ENCODE measurements at regions not wholly inside any gene's neighbourhood (a gene's known extent, or its start where the extent isn't known, plus 50 kb on each side); places are given as distances from the start of the nearest gene placed in this dataset.

GRCh38 chr1:88204111-88204510 is 480.0 kb upstream of the PKN2 start:
- Mint-ChIP-seq H3K27me3 (ENCODE audit: insufficient read depth) (peaks cover 4% of the 10 kb centered on the region), H3K4me1 (ENCODE audit: low read depth) (no peaks in the 10 kb centered on the region), H3K9me3 (no peaks in the 10 kb centered on the region), H3K36me3 (ENCODE audit: low read depth) (no peaks in the 10 kb centered on the region), H3K4me3 (no peak overlapping the region), H3K27ac (no peak overlapping the region)
- no peak for DNase-seq (ENCODE audit: low spot score)
- intact Hi-C loops (cut with micrococcal nuclease) = no loop called here

GRCh38 chr1:88204612-88205167 is 479.4 kb upstream of the PKN2 start:
- DNase-seq (ENCODE audit: low spot score) = no peak
- H3K4me1 Mint-ChIP-seq (ENCODE audit: low read depth) = no peaks in the 10 kb centered on the region
- intact Hi-C loops (cut with micrococcal nuclease) = no loop called here
- no peak overlapping the region for H3K4me3 Mint-ChIP-seq
- no peaks in the 10 kb centered on the region for H3K9me3 Mint-ChIP-seq
- H3K36me3 Mint-ChIP-seq (ENCODE audit: low read depth) = no peaks in the 10 kb centered on the region
- no peak overlapping the region for H3K27ac Mint-ChIP-seq
- H3K27me3 Mint-ChIP-seq (ENCODE audit: insufficient read depth) = peaks cover 4% of the 10 kb centered on the region

GRCh38 chr1:88208389-88208788 is 475.7 kb upstream of the PKN2 start:
- intact Hi-C loops (cut with micrococcal nuclease) = no loop called here
- H3K27ac Mint-ChIP-seq = no peak overlapping the region

GRCh38 chr1:88210103-88210787 is 473.8 kb upstream of the PKN2 start:
- intact Hi-C loops (cut with micrococcal nuclease) = no loop called here
- no peak overlapping the region for H3K4me3 Mint-ChIP-seq
- H3K9me3 Mint-ChIP-seq = no peaks in the 10 kb centered on the region
- no peak overlapping the region for H3K27ac Mint-ChIP-seq
- no peaks in the 10 kb centered on the region for H3K36me3 Mint-ChIP-seq (ENCODE audit: low read depth)
- peaks cover 10% of the 10 kb centered on the region for H3K4me1 Mint-ChIP-seq (ENCODE audit: low read depth)
- DNase-seq (ENCODE audit: low spot score) = no peak
- H3K27me3 Mint-ChIP-seq (ENCODE audit: insufficient read depth) = no peaks in the 10 kb centered on the region

More at GRCh38 chr1:88208389-88208788, 475.7 kb upstream of the PKN2 start:
- H3K4me1 Mint-ChIP-seq (ENCODE audit: low read depth) = peaks cover 10% of the 10 kb centered on the region
- no peaks in the 10 kb centered on the region for H3K9me3 Mint-ChIP-seq
- no peaks in the 10 kb centered on the region for H3K36me3 Mint-ChIP-seq (ENCODE audit: low read depth)
- no peak overlapping the region for H3K4me3 Mint-ChIP-seq
- DNase-seq (ENCODE audit: low spot score) = no peak
- H3K27me3 Mint-ChIP-seq (ENCODE audit: insufficient read depth) = no peaks in the 10 kb centered on the region

GRCh38 chr1:88216441-88216840 is 467.6 kb upstream of the PKN2 start:
- Mint-ChIP-seq H3K36me3 (ENCODE audit: low read depth) (no peaks in the 10 kb centered on the region), H3K4me1 (ENCODE audit: low read depth) (no peaks in the 10 kb centered on the region), H3K27me3 (ENCODE audit: insufficient read depth) (no peaks in the 10 kb centered on the region), H3K27ac (no peak overlapping the region), H3K9me3 (no peaks in the 10 kb centered on the region), H3K4me3 (no peak overlapping the region)
- intact Hi-C loops (cut with micrococcal nuclease) = no loop called here
- DNase-seq (ENCODE audit: low spot score) = no peak

GRCh38 chr1:88217386-88217785 is 466.7 kb upstream of the PKN2 start:
- no peak overlapping the region for H3K27ac Mint-ChIP-seq

GRCh38 chr1:88219521-88219920 is 464.6 kb upstream of the PKN2 start:
- no peaks in the 10 kb centered on the region for H3K27me3 Mint-ChIP-seq (ENCODE audit: insufficient read depth)
- no peaks in the 10 kb centered on the region for H3K4me1 Mint-ChIP-seq (ENCODE audit: low read depth)
- DNase-seq (ENCODE audit: low spot score) = no peak
- intact Hi-C loops (cut with micrococcal nuclease) = no loop called here
- H3K27ac Mint-ChIP-seq = no peak overlapping the region
- no peaks in the 10 kb centered on the region for H3K9me3 Mint-ChIP-seq
- H3K36me3 Mint-ChIP-seq (ENCODE audit: low read depth) = no peaks in the 10 kb centered on the region
- no peak overlapping the region for H3K4me3 Mint-ChIP-seq

More at GRCh38 chr1:88217386-88217785, 466.7 kb upstream of the PKN2 start:
- no peak overlapping the region for H3K4me3 Mint-ChIP-seq
- intact Hi-C loops (cut with micrococcal nuclease) = no loop called here
- H3K27me3 Mint-ChIP-seq (ENCODE audit: insufficient read depth) = no peaks in the 10 kb centered on the region
- no peak for DNase-seq (ENCODE audit: low spot score)
- no peaks in the 10 kb centered on the region for H3K36me3 Mint-ChIP-seq (ENCODE audit: low read depth)
- H3K9me3 Mint-ChIP-seq = no peaks in the 10 kb centered on the region
- no peaks in the 10 kb centered on the region for H3K4me1 Mint-ChIP-seq (ENCODE audit: low read depth)

GRCh38 chr1:88221411-88221810 is 462.7 kb upstream of the PKN2 start:
- Mint-ChIP-seq H3K9me3 (no peaks in the 10 kb centered on the region), H3K36me3 (ENCODE audit: low read depth) (no peaks in the 10 kb centered on the region), H3K4me1 (ENCODE audit: low read depth) (no peaks in the 10 kb centered on the region), H3K4me3 (no peak overlapping the region), H3K27ac (no peak overlapping the region), H3K27me3 (ENCODE audit: insufficient read depth) (no peaks in the 10 kb centered on the region)
- no peak for DNase-seq (ENCODE audit: low spot score)
- intact Hi-C loops (cut with micrococcal nuclease) = no loop called here

- Mint-ChIP-seq H3K27ac (no peak overlapping the region), H3K4me3 (no peak overlapping the region), H3K9me3 (no peaks in the 10 kb centered on the region), H3K4me1 (ENCODE audit: low read depth) (no peaks in the 10 kb centered on the region), H3K27me3 (ENCODE audit: insufficient read depth) (no peaks in the 10 kb centered on the region), H3K36me3 (ENCODE audit: low read depth) (no peaks in the 10 kb centered on the region)
- DNase-seq (ENCODE audit: low spot score) = no peak
- intact Hi-C loops (cut with micrococcal nuclease) = no loop called here
Measured at GRCh38 chr1:88224906-88225305, 459.2 kb upstream of the PKN2 start.

GRCh38 chr1:88228114-88228513 is 456.0 kb upstream of the PKN2 start:
- DNase-seq (ENCODE audit: low spot score) = no peak
- H3K27me3 Mint-ChIP-seq (ENCODE audit: insufficient read depth) = no peaks in the 10 kb centered on the region
- H3K4me3 Mint-ChIP-seq = no peak overlapping the region
- H3K27ac Mint-ChIP-seq = no peak overlapping the region
- H3K9me3 Mint-ChIP-seq = no peaks in the 10 kb centered on the region
- intact Hi-C loops (cut with micrococcal nuclease) = no loop called here
- no peaks in the 10 kb centered on the region for H3K36me3 Mint-ChIP-seq (ENCODE audit: low read depth)
- H3K4me1 Mint-ChIP-seq (ENCODE audit: low read depth) = no peaks in the 10 kb centered on the region

- H3K27ac Mint-ChIP-seq = no peak overlapping the region
- intact Hi-C loops (cut with micrococcal nuclease) = no loop called here
- no peaks in the 10 kb centered on the region for H3K36me3 Mint-ChIP-seq (ENCODE audit: low read depth)
- DNase-seq (ENCODE audit: low spot score) = no peak
- H3K4me1 Mint-ChIP-seq (ENCODE audit: low read depth) = no peaks in the 10 kb centered on the region
- no peaks in the 10 kb centered on the region for H3K27me3 Mint-ChIP-seq (ENCODE audit: insufficient read depth)
- H3K9me3 Mint-ChIP-seq = no peaks in the 10 kb centered on the region
- no peak overlapping the region for H3K4me3 Mint-ChIP-seq
Measured at GRCh38 chr1:88230126-88230525, 453.9 kb upstream of the PKN2 start.

GRCh38 chr1:88237058-88237457 is 447.0 kb upstream of the PKN2 start:
- Mint-ChIP-seq H3K36me3 (ENCODE audit: low read depth) (no peaks in the 10 kb centered on the region), H3K4me1 (ENCODE audit: low read depth) (no peaks in the 10 kb centered on the region), H3K9me3 (peaks cover 4% of the 10 kb centered on the region), H3K27me3 (ENCODE audit: insufficient read depth) (peaks cover 2% of the 10 kb centered on the region), H3K27ac (no peak overlapping the region), H3K4me3 (no peak overlapping the region)
- DNase-seq (ENCODE audit: low spot score) = no peak
- intact Hi-C loops (cut with micrococcal nuclease) = no loop called here

GRCh38 chr1:88239205-88239604 is 444.9 kb upstream of the PKN2 start:
- H3K4me1 Mint-ChIP-seq (ENCODE audit: low read depth) = no peaks in the 10 kb centered on the region
- peaks cover 4% of the 10 kb centered on the region for H3K9me3 Mint-ChIP-seq
- H3K4me3 Mint-ChIP-seq = no peak overlapping the region
- intact Hi-C loops (cut with micrococcal nuclease) = no loop called here
- H3K27me3 Mint-ChIP-seq (ENCODE audit: insufficient read depth) = peaks cover 2% of the 10 kb centered on the region
- DNase-seq (ENCODE audit: low spot score) = no peak
- H3K36me3 Mint-ChIP-seq (ENCODE audit: low read depth) = no peaks in the 10 kb centered on the region
- H3K27ac Mint-ChIP-seq = no peak overlapping the region

GRCh38 chr1:88247666-88248065 is 436.4 kb upstream of the PKN2 start:
- no peak overlapping the region for H3K4me3 Mint-ChIP-seq
- DNase-seq (ENCODE audit: low spot score) = no peak
- H3K9me3 Mint-ChIP-seq = no peaks in the 10 kb centered on the region
- no peak overlapping the region for H3K27ac Mint-ChIP-seq
- no peaks in the 10 kb centered on the region for H3K27me3 Mint-ChIP-seq (ENCODE audit: insufficient read depth)
- H3K4me1 Mint-ChIP-seq (ENCODE audit: low read depth) = no peaks in the 10 kb centered on the region
- intact Hi-C loops (cut with micrococcal nuclease) = no loop called here
- no peaks in the 10 kb centered on the region for H3K36me3 Mint-ChIP-seq (ENCODE audit: low read depth)

Data from activated T-helper 1 cell treated with anti-CD3 and anti-CD28 coated beads, Interleukin-12 subunit alpha, Interleukin-12 subunit beta, Interleukin-2, Interleukin-4 antibody, amounts not matched to agents 30 ng/mL and 10 ng/mL and 1 ng/mL, durations not matched to agents 14 hours and 24 hours and 36 hours (primary cell).